Small intestine (tissue), 7 donors: ENCODE measurements at regions not wholly inside any gene's neighbourhood (a gene's known extent, or its start where the extent isn't known, plus 50 kb on each side); places are given as distances from the start of the nearest gene placed in this dataset.

ENCODE experiments used
- DNase-seq, 2 donors: peaks; one replicate each; pipeline versions ENCODE4 v3.0.0 to v3.0.0-alpha.2; 2013
- FAIRE-seq: peaks from 2 replicates; lab custom pipeline; 2012; peaks lifted over from hg19 to GRCh38; lab: Jason Lieb, UNC
- H3K27ac ChIP-seq, 3 donors: one replicate each; pipeline ENCODE4 v1.5.1; 2013; ENCODE audit warnings: low read length in 2 of 3, mild to moderate bottlenecking in 2 of 3, control low read depth in 1 of 3, inconsistent platforms in 1 of 3, low read depth in 1 of 3, moderate library complexity in 1 of 3
- H3K27me3 ChIP-seq, 3 donors: one replicate each; pipeline ENCODE4 v1.6.1; 2013; ENCODE audit warnings: low read length in 3 of 3, inconsistent platforms in 1 of 3; ENCODE audit not compliant: control insufficient read depth in 3 of 3, insufficient read depth in 3 of 3
- H3K36me3 ChIP-seq, 3 donors: one replicate each; pipeline ENCODE4 v1.6.1; 2013; ENCODE audit warnings: low read length in 3 of 3, inconsistent platforms in 1 of 3, low read depth in 1 of 3, mild to moderate bottlenecking in 1 of 3, moderate library complexity in 1 of 3; ENCODE audit not compliant: control insufficient read depth in 3 of 3, insufficient read depth in 2 of 3
- H3K4me1 ChIP-seq, 3 donors: one replicate each; pipeline ENCODE4 v1.6.1; 2013; ENCODE audit warnings: low read length in 2 of 3, inconsistent platforms in 1 of 3, low read depth in 1 of 3, mild to moderate bottlenecking in 1 of 3, moderate library complexity in 1 of 3; ENCODE audit not compliant: control insufficient read depth in 3 of 3, insufficient read depth in 2 of 3
- H3K4me3 ChIP-seq, 3 donors: one replicate each; pipeline ENCODE4 v1.5.1; 2013; ENCODE audit warnings: low read length in 3 of 3, control low read depth in 1 of 3, inconsistent platforms in 1 of 3, low read depth in 1 of 3, mild to moderate bottlenecking in 1 of 3, moderate library complexity in 1 of 3
- H3K9me3 ChIP-seq, 2 donors: one replicate each; pipeline ENCODE4 v1.6.1; 2013; ENCODE audit warnings: low read depth in 1 of 2, low read length in 1 of 2; ENCODE audit not compliant: control insufficient read depth in 2 of 2, insufficient read depth in 1 of 2
- WGBS, 3 donors: extraction: QIAGEN DNeasy Blood & Tissue Kit; methylation state at CpG; one replicate each; pipeline ENCODE4 v1.1.7; 2013; 5-methylcytosine and 5-hydroxymethylcytosine counted together
- donor health status: healthy with polysubstance abuse.
- donor health status: control.
- donor health status: control.
- donor health status: Bipolar disorder and iron deficiency.
- donor health status: healthy.

GRCh38 chr13:42728507-42729180 lies 52.7 kb upstream of the FAM216B start:
- no peak for FAIRE-seq
- no peak for DNase-seq
- WGBS, 3 donors, result 73 to 86% (median 80%) methylated on average over 7 to 8 of the region's 8 CpGs
- no peaks in the 10 kb centered on the region for H3K9me3 ChIP-seq
- H3K4me3 ChIP-seq, result no peak overlapping the region
- no peak overlapping the region for H3K27ac ChIP-seq
- H3K27me3 ChIP-seq, result no peaks in the 10 kb centered on the region
- H3K36me3 ChIP-seq, result no peaks in the 10 kb centered on the region
- H3K4me1 ChIP-seq, result no peaks in the 10 kb centered on the region

GRCh38 chr13:42729857-42730402 lies 51.5 kb upstream of the FAM216B start:
- DNase-seq (no peak), FAIRE-seq (no peak)
- H3K4me3 ChIP-seq, result no peak overlapping the region
- H3K4me1 ChIP-seq, result no peaks in the 10 kb centered on the region
- H3K27me3 ChIP-seq, result no peaks in the 10 kb centered on the region
- no peaks in the 10 kb centered on the region for H3K36me3 ChIP-seq
- H3K27ac ChIP-seq, result no peak overlapping the region
- WGBS, 3 donors, result 67 to 88% (median 78%) methylated on average over 1 of the region's 1 CpG
- no peaks in the 10 kb centered on the region for H3K9me3 ChIP-seq
